GM18498 (cell line): ENCODE measurements at regions not wholly inside any gene's neighbourhood (a gene's known extent, or its start where the extent isn't known, plus 50 kb on each side); places are given as distances from the start of the nearest gene placed in this dataset.

Experiments
- ATAC-seq: cut with Tn5 transposase; IDR thresholded peaks from one replicate; pipeline ENCODE4 v1.9.1; 2021; ENCODE audit warnings: mild to moderate bottlenecking, moderate library complexity; ENCODE audit not compliant: unreplicated experiment

GRCh38 chr5:30866142-30866541 lies 327.3 kb upstream of the CDH6 start:
- ATAC-seq, result no peak

GRCh38 chr5:30856242-30856641 lies 337.2 kb upstream of the CDH6 start:
- ATAC-seq, result no peak

DNA sequence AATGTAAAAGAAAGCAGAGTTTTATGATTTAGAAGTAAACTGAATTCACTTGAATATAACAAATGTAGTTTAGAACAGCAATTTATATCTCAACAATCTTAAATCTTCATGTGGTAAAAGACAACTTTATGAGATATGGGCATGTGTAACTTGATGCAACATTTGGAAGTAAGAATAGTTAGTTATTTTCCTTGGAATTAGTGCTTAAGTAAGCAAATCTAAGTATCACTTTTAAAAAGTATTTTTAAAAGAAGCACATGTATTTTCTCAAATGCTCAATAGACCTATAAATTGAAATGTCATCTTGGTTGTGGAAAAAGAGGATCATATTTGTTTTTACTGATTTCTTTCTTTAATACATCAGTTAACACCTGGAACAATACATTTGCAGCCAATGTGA lies 340.3 kb upstream of the CDH6 start:
- no peak for ATAC-seq

DNA sequence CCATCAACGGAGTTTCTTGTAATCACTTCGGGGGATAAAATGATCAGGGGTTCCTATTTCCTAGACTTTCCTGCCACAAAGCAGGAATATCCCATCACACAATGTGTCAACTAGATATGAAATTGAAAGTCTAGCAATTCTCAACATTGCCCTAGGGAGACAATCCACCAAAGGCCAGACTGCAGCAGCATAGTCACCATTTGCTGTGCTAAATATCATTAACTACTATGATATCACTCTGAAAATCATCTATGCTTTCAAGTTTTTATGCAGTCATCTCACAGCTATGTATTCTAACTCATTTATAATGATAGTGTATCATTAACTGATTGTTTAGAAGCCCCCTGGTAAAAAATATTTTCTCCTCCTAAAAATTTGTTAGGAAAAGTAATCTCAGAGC lies 342.6 kb upstream of the CDH6 start:
- ATAC-seq, result no peak

DNA sequence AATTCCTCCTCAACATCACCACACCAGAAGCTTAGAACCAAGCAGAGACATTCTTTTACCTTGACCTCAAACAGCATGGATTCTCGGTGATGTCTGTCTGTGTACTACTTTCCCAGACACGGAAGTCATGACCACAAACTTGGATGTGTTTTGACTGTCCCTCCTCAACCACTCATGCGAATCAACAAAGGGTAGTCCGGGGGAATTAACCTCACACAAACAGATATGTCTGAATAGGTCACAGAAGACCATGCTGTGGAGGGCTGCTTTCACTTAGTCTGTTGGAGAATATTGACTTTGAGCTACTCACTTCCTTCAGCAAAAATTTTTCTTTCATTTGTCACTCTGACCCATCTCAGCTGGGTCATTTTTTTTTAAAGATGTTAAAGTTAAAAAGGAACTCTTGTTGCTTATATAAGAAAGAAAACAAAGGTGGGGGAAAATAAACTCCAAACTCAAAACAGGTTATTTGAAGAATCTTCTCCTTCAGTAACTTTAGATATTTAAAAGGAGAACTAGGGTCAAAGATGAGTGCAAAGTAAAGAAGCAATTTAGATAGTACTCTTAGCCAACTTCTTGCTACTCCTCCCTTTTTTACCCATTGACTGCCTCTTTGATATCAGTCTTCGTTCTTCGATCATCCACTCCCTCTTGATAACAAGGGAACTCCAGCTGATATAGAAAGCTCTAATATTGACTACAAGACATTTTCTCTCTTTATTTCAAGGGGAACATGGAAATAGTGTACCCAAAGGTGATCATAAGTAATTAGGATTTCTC lies 343.4 kb upstream of the CDH6 start:
- no peak for ATAC-seq

DNA sequence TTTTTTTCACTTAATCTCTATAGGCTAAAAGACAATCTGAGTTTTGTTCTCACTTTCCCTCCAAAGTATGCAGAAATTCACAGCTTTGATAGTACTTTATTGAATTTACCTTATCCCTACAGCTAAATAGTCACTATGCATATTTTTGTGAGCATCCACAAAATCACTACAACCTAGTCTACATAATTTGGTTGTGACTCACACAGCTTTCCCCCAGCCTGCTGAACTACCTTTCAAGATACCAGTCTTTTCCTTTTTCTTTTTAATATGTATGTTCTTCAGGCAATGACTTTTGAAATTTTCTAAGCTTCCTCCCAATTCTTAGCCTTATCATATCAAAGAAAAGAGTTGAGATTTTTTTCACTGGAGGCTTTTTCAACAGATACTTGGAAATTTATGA lies 347.3 kb upstream of the CDH6 start:
- ATAC-seq, result no peak

DNA sequence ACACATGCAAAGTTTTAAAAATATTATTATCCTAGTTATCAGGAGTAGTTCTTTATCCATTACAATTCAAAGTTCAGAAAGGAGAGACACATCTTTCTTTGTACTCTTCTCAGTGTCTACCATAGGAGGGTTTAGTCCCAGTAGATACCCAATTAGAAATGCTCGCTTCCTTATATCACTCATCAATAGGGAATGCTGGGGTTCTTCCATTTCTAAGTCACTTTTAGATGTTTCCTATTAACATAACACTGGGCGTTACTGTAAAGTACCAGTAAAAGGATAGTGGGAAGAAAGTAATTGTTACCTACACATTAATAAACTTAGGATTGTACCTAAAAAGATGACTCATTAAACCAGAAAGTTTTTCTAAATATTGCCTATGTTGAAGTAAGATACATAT lies 348.3 kb upstream of the CDH6 start:
- no peak for ATAC-seq

DNA sequence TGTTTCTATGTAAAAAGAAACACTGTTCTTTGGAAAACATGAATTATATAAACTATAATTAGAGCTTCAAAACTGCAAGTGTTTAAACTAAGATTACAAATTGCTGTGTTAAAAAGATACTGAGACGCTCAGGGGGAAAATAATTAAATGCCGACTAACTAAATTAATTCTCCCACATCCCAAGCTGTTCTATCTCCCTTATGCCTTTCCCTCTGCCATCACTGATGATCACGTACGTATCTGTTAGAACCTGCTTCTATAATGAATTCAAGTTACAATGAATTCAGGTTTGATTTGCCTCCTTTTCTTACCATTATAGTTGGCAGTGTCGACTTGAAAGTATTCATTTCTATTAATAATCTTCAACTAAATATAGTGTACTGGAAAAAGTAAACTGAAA lies 349.9 kb upstream of the CDH6 start:
- ATAC-seq, result no peak

- no peak for ATAC-seq
These were observed 353.5 kb upstream of the CDH6 start for GRCh38 chr5:30839956-30840355.

GRCh38 chr5:30838936-30839496 lies 354.5 kb upstream of the CDH6 start:
- ATAC-seq, result no peak

- no peak for ATAC-seq
These were observed 361.0 kb upstream of the CDH6 start for GRCh38 chr5:30832519-30832918.

DNA sequence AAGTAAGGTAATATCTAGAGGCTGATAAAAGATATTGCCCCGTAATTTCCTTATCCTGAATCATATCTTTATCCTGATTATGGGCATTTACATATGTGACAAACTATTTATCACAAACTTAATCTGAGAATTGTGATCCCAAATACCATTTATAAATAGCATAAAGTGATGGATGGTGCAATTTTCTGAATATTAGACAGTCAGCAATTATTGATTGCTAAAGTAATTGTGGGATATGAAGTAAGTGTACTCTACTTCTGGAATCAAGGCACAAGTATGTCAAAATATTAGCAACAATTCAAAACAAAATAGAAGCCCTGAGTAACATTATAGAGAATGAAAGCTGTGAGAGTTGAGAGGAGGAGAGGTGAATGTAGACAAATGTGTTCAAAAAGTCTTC lies 361.9 kb upstream of the CDH6 start:
- ATAC-seq, result no peak

GRCh38 chr5:30831123-30831522 lies 362.4 kb upstream of the CDH6 start:
- ATAC-seq, result no peak

DNA sequence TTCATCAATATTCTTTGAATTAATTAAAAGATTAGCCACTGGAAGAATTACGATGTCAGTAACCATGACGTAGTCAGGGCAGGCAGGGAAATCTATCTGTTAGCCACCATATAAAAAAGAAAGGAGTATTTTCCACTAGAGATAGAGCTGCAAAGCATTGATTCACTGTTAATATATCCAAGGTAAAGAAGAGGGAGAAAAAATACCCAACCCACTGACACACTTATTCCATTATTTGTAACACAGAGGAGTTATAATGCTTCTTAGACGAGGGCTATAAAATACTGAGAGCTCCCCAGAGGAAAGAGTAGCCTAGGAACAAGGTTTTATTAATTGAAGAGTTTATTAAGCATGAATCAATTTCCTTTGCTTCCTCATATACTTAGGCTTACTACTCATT lies 382.2 kb upstream of the CDH6 start:
- ATAC-seq, result no peak

- ATAC-seq, result no peak
These were observed 383.6 kb upstream of the CDH6 start for GRCh38 chr5:30809933-30810332.

DNA sequence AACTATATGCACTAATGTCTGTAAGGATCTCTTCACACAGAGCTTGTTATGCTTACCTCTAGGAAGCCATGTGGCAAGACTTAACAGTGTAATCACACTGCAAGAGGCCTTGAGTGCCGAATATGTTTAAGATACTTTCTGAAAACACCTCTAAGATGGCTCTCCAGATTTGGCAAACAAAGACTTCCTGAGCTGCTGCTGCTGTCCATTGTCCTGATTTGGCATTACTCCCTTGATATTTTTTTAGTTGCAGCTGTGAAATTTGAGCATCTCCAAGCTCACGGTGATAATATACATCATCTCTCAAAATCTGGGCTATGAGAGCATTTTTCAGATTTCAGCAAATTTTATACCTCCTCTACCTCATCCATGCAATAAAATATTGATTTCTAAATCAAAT lies 384.5 kb upstream of the CDH6 start:
- ATAC-seq, result no peak

- ATAC-seq, result no peak
These were observed 388.6 kb upstream of the CDH6 start for GRCh38 chr5:30804739-30805505.

DNA sequence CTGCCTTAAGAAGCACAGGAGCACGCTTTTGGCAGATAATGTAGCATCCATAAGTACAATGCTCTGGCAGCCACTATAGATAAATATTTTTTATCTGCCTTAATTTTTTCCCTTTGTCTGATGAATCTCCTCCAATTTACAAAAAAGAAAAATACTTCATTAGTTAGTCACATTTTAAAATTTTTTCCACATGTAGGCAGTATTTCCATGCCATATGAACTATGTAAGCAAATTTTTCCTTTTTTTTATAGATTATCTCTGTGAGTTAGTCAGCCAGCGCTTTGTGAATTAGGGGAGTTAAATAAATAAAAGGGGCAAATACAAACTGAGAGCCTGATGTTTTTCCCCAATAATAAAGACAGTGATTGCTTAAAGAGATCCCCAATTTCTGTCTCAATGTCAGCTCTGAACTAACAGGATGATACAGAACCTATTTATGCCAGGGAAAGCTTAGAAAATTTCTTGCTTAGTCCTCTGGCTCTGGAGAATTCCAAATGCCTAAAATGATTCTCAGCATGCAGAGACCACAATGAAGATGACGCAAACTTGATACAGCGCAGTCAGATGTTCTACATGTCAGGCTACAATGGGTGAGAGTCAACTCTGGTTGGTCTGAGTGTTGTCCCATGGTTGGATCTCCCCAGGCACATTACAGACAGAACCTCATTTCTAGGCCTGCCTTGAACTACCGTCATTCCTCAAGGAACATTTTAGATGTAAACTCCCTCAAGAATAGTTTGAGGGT lies 390.4 kb upstream of the CDH6 start:
- ATAC-seq, result no peak

GRCh38 chr5:30781643-30782042 lies 411.8 kb upstream of the CDH6 start:
- ATAC-seq, result no peak

DNA sequence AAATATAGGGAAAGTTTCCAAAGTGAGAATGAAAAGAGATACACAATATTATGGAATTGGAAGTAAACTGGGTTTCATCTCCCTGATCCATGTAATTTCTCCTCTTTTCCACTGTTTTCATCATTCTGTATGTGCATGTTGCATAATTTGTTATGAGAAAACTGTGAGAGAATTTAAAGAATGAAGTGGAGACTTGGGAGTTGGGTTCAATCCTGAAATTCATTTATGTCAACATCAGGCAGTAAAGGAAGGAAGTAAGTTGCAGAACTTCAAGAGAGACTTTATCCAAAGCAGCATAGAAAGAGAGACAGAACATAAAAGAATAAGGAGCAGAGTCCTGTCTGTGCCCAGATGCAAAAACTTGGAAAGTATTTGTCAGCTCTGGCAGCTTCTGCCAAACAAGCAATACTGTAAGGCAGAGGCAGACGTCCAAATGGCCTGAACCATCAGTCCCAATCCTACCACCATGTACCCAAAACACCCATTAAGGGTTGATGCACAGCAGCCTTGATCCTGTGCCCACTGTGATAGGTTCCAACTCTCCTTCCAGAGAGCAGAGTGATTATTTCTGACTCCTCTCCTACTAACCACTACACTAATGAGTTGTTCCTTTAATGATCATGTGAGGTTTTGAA lies 425.3 kb upstream of the CDH6 start:
- no peak for ATAC-seq

DNA sequence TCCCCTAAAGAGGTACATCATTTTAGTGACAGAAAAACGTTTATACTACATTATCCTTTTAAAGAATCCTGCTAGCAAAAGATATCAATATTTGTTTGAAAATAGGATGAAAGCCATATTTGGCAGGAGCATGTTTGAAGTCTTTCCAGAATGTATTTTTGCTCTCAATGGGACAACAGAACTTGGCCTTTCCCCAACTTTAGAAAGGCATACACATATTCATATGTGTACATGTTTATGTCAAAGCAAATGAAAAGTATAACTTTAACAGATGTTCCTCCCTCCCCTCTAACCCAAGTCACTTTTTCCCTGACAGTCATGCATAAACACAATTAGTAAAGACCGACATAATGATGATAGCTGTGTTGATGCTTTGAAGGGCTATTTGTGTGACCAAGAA lies 427.8 kb upstream of the CDH6 start:
- no peak for ATAC-seq
